T1000 (cell line): ENCODE measurements at regions not wholly inside any gene's neighbourhood (a gene's known extent, or its start where the extent isn't known, plus 50 kb on each side); places are given as distances from the start of the nearest gene placed in this dataset.
"Not testable (repeated sequence)": the region's sequence is repeated elsewhere in the genome, so short reads cannot be mapped to it uniquely, and the experiment has no call there.

ENCODE experiments used
- DNase-seq: peaks from one replicate; lab custom pipeline; 2025; ENCODE audit warnings: mixed read lengths; lab: John Stamatoyannopoulos, UW

DNA sequence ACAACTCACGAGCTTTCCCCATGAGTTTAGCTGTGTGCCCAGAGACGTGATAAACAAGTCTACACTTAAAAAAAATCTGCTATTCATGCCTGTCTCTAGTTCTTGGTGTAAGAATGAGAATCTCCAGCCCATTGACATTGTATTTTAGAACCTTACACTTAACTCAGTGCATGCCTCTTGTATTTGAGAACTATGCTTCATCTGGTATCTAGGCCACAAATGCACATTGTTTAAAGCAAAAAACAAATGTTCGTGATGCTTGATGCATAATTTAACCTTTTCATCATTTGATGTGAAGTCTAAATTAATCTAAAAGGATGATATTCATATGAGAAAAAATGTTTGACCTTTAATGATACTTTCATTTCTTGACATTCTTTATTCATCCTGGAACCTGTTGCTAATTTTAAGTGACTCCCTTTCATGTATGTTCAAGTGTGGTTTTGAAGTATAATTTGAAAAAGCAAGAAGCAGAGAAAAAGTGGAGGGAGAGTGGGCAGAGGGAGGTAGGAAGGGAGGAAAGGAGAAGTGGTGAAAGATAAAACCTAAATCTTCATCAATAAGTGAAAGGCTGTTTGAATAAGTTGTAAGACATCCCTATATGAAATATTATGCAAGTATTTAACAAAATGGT, 116.9 kb downstream of the PFDN4 start:
- DNase-seq = no peak

DNA sequence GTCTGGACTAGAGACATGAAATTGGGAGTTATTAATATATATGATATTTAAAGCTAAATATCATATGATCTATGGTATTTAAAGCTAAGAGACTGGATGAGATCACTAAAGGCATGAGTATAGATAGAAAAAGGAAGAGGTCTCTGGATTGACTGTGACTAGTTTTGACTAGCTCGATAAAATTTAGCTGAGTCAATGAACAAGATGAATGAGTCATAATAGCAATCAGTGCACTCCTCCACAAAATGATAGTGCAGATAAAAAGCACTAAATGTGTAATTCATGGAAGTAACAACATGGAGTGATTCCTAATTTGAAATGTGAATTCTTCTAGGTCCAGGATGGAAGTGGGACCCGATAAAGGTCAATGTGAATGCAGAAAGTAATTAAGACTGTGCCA, 127.4 kb downstream of the PFDN4 start:
- no peak for DNase-seq

GRCh38 chr20:54337144-54337543, 129.3 kb downstream of the PFDN4 start:
- DNase-seq = no peak

DNA sequence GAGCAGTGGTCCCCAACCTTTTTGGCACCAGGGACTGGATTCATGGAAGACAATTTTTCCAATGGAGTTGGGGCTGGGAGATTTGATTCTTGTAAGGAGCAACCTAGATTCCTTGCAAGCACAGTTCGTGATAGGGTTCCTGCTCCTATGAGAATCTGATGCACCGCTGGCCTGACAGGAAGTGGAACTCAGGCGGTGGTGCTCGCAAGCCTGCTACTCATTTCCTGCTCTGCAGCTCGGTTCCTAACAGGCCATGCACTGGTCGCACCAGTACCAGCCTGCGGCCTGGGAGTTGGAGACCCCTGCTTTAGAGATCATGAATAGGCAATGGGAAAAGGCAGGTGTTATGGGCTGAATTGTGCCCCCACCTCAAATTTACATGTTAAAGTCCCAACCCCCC, 131.2 kb downstream of the PFDN4 start:
- DNase-seq = no peak

DNA sequence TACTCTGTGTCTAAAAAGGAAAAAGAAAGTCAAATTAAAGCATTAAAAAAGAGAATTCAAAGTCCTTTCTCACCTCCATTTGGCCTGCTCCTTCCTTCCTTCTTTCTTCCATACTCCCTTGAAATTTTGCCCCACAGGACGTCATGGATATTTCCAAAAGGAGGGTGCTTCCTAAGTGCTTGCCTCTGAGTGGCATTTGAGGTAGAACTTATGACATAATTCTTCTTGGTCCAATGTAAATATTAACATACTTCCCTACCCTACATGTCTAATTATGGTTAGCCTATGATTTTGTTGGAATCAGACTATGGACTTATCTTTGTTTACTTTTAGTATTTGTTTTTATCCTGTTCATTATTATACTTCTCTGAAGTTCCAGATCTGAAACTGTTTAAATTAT, 132.3 kb downstream of the PFDN4 start:
- no peak for DNase-seq

DNA sequence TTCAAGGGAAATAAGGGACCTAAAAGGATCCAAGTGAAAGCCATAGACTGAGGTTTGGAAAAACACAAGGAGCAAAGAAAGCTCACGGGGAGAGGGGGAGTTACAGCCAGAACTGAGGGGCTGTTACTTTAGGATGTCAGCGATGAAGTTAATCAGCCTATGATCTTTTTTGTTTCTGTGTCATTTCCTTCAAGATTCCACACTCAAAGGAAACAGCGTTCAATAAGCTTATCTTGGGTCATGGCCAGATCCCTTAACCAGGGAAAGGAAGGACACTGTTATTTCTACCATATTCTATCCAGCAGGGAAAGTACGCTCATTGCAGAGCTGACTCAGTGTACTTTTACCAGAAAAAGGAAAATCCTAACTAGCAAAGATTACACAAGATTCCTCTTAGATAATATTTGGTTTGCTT, 132.8 kb downstream of the PFDN4 start:
- DNase-seq = peak; percentile 33

DNA sequence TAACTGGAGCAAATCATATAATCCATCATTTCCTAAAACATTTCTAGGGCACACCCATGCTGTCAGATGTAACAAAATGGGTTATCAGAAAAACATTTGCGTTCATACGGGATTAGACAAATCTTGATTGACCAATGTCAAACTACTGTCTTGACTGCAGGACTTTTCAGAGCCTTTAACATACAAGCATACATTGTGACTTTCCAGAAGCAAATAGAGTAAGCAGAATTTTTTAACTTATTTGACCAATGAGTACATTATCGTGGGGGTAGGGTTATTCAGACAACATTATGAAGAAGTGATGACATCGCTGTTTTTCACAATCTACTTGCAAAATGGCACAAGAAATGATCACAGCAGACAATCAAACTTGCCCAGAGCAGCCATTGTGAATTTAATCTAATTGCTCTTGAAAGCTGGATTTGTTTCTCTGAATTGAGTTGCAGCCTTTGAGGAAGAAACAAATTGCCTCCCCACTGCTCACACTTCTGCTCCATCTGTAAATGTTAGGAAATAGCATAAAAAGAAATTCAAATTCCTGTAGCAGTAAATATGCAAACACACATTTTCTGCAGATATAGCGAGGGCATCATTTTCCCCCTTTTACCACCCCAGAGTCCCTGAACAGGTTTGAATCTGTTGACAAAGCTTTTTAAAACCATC, 133.0 kb upstream of the DOK5 start:
- DNase-seq = no peak

GRCh38 chr20:54343099-54343498, 132.3 kb upstream of the DOK5 start:
- no peak for DNase-seq

DNA sequence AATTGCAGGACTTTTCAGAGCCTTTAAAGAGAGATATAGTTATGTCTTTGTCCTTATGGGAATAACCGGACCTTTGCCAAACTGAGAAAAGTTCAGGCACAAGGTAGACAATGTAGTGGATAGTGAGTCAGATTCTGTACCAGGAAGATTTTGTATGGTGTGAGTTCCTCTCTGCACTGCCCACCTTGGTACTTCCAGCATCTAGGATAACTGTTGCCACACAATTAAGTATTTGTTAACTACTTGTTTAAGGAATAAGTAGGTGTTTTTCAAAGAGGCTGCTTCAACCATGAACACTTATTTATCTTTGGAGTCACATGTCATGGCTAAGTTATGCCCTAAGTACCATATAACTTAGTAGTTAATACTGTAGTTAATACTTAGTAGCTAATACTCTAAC, 131.8 kb upstream of the DOK5 start:
- no peak for DNase-seq

DNA sequence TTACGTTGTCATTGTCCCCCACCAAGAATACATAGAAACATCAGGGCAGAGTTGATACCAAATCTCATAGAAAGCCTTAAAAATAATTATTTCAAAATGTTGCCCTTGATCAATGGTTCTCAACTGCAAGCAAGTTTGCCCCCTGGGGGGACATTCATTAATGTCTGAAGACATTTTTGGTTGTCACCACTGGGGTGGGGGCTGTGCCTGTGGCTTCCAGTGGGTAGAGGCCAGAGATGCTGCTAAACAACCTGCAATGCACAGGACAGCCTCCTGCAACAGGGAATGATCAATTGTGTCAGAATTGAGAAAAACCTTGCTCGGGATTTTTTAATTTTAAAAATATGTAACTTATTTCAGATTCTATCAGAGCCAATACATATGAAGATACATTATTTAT, 130.6 kb upstream of the DOK5 start:
- no peak for DNase-seq

- no peak for DNase-seq
Measured at GRCh38 chr20:54345301-54345724, 130.1 kb upstream of the DOK5 start.

- no peak for DNase-seq
Measured at GRCh38 chr20:54345821-54346220, 129.6 kb upstream of the DOK5 start.

- DNase-seq = no peak
Measured at GRCh38 chr20:54346276-54346675, 129.1 kb upstream of the DOK5 start.

DNA sequence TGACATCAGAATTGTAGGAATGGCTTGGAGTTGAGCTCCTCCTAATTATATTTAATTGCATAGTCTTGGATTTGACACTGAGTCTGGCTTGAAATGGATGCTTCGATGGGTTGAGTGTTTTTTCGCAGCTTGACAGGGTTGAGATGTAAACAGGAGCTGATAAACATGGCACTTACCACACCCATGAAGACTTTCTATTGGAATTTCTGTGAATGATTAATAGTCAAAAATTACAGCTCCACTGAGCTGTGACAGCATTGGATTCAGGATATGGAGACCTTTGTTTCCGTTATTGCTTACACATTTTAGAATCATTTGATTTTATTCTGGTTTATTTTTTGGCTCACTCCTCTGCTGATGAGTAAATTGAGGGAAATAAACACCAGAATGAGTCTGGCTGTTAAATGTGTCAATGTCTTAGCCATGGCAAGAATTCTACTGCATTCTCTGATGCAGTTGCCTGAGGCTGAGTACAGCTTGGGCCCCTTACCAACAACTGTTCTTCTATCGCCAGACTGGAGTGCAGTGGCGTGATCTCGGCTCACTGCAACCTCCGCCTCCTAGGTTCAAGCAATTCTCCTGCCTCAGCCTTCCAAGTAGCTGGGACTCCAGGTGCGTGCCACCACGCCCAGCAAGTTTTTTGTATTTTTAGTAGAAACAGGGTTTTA, 128.1 kb upstream of the DOK5 start:
- no peak for DNase-seq

DNA sequence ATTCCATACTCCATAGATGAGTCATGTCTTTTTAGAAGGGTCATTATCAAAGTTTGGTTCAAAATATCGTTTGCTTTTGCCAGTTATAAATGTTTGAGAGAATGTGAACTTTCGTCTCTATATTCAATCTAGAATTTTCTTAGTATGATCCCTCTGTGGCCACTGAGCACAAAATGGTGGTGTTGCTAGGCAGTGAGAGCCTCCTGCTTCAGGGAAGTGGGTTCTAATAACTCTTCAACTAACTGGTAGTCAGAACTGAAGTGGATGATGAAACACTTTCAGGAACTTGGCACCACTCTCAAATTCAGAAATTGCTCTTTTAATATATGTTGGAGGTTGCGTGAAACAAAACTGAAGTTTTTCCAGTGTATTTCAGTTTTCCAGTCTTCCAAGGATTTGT, 125.0 kb upstream of the DOK5 start:
- no peak for DNase-seq

DNA sequence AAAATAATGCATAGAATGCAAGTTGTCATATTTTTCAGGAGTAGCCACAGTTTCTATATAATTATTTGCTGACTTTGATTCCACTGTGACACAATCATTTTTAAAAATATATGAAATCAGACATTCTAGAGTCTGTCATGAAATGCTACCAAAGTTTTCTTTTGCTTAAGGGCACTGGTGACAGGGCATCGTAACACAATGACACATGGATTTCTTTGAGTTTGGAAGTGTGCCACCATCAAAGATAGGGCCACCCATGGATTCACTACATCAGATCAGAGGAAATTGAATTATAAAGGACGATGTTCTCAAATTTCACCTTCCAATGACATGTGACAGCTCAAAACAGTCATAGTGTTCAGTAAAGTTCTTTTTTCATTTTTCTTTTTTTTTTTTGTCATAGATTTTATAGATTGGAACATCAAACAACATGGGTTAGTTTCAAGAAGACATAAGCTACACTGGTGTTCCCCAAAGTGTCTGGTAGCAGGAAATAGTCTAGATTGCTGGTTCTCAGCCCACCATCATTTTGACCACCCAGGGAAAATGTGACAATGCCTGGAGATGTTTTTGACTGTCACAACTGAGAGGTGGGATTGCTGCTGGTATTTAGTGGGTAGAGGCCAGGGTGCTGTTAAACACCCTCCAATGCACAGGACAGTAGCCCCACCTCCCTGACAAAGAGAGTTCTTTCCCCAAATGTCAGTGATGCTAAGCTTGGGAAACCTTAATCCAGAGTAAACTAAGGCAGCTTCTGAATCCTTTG, 123.8 kb upstream of the DOK5 start:
- no peak for DNase-seq

GRCh38 chr20:54352541-54352940, 122.9 kb upstream of the DOK5 start:
- DNase-seq = not testable (repeated sequence)

DNA sequence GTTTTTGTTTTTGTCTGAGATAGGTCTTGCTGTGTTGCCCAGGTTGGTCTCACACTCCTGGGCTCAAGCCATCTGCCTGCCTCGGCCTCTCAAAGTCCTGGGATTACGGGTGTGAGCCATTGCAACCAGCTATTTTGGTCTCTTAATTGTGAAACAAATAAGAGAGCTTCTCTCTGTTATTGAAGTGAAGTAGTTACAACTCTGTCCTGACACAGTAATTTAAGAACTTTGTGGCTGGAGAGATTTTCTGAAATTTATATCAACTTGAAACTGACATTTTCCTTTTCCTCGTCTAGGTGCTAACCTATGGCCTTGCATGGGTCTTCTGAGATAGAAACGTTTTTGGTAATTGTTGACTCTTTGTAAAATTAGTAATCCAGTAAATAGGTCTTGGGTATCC, 122.1 kb upstream of the DOK5 start:
- no peak for DNase-seq

- DNase-seq = no peak
Measured at GRCh38 chr20:54355631-54356280, 119.6 kb upstream of the DOK5 start.

- DNase-seq = no peak
Measured at GRCh38 chr20:54356801-54357200, 118.6 kb upstream of the DOK5 start.

DNA sequence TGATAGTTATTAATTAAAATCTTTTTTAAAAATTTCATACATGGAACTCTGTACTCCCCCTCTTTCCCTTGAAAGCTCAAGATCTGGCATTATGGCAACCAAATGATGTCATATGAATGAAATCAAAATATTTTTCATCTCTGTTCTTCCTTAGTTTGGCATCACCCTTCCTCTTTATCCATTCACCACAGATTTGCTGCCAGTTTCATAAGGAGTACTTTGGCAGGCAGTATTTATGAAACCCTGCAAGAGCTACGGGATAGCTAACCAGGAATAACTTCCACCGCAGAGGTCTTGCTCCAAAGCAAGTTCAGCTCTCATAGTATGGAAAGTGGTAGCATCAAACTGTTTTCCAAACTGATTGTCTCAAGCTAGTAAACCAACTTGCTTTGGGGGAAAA, 113.9 kb upstream of the DOK5 start:
- DNase-seq = no peak

DNA sequence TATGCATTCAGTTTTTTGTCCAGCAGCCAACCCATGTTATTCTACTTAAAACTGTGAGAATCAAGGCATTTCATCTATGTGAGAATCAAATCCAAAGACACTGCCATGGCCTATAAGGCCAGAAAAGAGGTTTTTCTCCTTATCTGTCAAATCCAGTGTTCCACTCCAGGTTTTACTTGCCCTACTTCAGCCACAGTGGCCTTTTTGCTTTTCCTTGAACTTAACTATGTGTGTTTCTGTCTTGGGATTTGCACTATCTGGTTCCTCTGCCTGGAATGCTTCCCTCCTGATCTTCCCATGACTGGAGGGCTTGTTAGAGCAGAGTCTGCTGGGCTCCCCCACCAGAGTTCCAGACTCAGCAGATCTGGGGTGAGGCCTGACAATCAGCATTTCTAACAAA, 113.1 kb upstream of the DOK5 start:
- no peak for DNase-seq
